Neural crest cell (in vitro differentiated cells): ENCODE measurements at regions not wholly inside any gene's neighbourhood (a gene's known extent, or its start where the extent isn't known, plus 50 kb on each side); places are given as distances from the start of the nearest gene placed in this dataset.

Source experiments
- DNase-seq: peaks from one replicate; pipeline ENCODE4 v3.0.0; 2021; ENCODE audit warnings: low read depth, mixed read lengths, low spot score
- H3K27ac Mint-ChIP-seq: one replicate; pipeline ENCODE4 v1.8.0; 2021; ENCODE audit warnings: mild to moderate bottlenecking, mixed read lengths; ENCODE audit not compliant: unreplicated experiment
- H3K27me3 Mint-ChIP-seq: 2 replicates; pipeline ENCODE4 v1.8.0; 2021; ENCODE audit warnings: low read depth, mild to moderate bottlenecking, mixed read lengths
- H3K36me3 Mint-ChIP-seq: 2 replicates; pipeline ENCODE4 v1.8.0; 2021; ENCODE audit warnings: low read depth, mild to moderate bottlenecking, mixed read lengths
- H3K4me1 Mint-ChIP-seq: 2 replicates; pipeline ENCODE4 v1.8.0; 2021; ENCODE audit warnings: mixed read lengths
- H3K4me3 Mint-ChIP-seq: one replicate; pipeline ENCODE4 v1.8.0; 2021; ENCODE audit warnings: mild to moderate bottlenecking, mixed read lengths
- H3K9me3 Mint-ChIP-seq: 2 replicates; pipeline ENCODE4 v1.8.0; 2021; ENCODE audit warnings: mixed read lengths
- TF ChIP-seq, protein P1 (sequence below): fragments of 200-600 bp; sonication (generic); conservative IDR thresholded peaks from 2 replicates; pipeline ENCODE4 v1.5.0; 2021; ENCODE audit warnings: antibody characterized with exemption, mild to moderate bottlenecking

DNA sequence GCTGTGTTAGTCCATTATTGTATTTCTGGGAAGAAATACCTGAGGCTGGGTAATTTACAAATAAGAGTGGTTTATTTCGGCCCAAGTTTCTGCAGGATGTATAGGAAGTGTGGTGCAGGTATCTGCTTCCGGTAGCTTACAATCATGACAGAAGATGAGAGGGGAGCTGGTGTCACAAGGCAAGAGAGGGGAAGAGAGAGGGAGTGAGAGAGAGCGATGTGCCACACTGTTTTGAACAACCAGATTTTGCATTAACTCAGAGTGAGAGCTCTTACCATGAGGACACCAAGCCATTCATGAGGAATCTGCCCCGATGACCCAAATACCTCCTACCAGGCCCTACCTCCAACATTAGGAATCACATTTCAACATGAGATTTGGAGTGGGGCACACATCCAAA is 627.6 kb upstream of the FRG1 start:
- no peak for DNase-seq
- peaks cover 10% of the 10 kb centered on the region for H3K9me3 Mint-ChIP-seq
- no peak overlapping the region for H3K4me3 Mint-ChIP-seq
- H3K4me1 Mint-ChIP-seq: no peaks in the 10 kb centered on the region
- H3K27ac Mint-ChIP-seq: no peak overlapping the region
- H3K36me3 Mint-ChIP-seq: peaks cover 2% of the 10 kb centered on the region
- no peaks in the 10 kb centered on the region for H3K27me3 Mint-ChIP-seq
- TF ChIP-seq, protein P1, sequence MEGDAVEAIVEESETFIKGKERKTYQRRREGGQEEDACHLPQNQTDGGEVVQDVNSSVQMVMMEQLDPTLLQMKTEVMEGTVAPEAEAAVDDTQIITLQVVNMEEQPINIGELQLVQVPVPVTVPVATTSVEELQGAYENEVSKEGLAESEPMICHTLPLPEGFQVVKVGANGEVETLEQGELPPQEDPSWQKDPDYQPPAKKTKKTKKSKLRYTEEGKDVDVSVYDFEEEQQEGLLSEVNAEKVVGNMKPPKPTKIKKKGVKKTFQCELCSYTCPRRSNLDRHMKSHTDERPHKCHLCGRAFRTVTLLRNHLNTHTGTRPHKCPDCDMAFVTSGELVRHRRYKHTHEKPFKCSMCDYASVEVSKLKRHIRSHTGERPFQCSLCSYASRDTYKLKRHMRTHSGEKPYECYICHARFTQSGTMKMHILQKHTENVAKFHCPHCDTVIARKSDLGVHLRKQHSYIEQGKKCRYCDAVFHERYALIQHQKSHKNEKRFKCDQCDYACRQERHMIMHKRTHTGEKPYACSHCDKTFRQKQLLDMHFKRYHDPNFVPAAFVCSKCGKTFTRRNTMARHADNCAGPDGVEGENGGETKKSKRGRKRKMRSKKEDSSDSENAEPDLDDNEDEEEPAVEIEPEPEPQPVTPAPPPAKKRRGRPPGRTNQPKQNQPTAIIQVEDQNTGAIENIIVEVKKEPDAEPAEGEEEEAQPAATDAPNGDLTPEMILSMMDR: no peak

DNA sequence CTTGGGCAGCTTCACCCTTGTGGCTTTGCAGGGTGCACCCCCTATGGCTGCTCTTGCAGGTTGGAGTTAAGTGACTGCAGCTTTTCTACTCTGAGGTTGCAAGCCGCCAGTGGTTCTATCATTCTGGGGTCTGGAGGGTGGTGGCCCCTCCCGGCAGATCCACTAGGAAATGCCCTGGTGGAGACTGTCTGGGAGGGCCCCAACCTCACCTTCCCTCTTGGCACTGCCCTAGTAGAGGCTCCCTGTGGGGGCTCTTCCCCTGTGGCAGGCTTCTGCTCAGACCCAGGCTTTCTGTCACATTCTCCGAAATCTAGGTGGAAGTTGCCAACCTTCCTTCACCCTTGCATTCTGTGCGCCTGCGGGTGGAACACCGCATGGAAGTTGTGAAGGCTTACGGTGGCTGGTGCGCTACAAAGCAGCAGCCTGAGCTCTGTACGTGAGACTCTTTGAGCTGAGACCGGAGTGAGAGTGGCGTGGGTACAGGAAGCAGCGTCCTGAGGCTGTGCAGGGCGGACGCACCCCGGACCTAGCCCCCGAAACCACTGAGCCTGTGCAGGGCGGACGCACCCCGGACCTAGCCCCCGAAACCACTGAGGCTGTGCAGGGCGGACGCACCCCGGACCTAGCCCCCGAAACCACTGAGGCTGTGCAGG is 626.7 kb upstream of the FRG1 start:
- Mint-ChIP-seq H3K36me3 (peaks cover 2% of the 10 kb centered on the region), H3K9me3 (peaks cover 13% of the 10 kb centered on the region), H3K4me3 (no peak overlapping the region), H3K27me3 (no peaks in the 10 kb centered on the region), H3K27ac (no peak overlapping the region), H3K4me1 (no peaks in the 10 kb centered on the region)
- TF ChIP-seq, protein P1: no peak
- no peak for DNase-seq

DNA sequence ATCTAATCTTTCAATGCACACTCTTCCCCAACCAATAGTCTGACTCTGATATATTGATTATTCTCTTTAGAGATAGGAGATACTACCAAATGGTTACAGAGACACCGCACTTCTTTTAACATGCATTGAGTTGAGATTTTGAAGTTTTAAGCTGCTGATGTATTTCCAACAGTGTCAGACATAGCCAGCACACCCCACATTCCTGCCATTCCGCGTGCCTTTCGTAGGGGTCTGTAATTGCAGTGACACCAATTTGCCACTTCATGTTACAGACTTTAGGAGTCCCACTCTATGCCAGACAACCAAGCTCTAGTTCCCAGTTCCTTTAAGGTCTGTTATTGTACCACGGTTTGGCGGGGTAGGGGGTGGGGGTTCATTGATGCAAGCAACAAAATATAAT is 618.2 kb upstream of the FRG1 start:
- DNase-seq: no peak
- H3K9me3 Mint-ChIP-seq: peaks cover 16% of the 10 kb centered on the region
- no peaks in the 10 kb centered on the region for H3K36me3 Mint-ChIP-seq
- TF ChIP-seq, protein P1: no peak
- H3K27me3 Mint-ChIP-seq: no peaks in the 10 kb centered on the region
- H3K4me3 Mint-ChIP-seq: no peak overlapping the region
- H3K27ac Mint-ChIP-seq: no peak overlapping the region
- H3K4me1 Mint-ChIP-seq: no peaks in the 10 kb centered on the region

DNA sequence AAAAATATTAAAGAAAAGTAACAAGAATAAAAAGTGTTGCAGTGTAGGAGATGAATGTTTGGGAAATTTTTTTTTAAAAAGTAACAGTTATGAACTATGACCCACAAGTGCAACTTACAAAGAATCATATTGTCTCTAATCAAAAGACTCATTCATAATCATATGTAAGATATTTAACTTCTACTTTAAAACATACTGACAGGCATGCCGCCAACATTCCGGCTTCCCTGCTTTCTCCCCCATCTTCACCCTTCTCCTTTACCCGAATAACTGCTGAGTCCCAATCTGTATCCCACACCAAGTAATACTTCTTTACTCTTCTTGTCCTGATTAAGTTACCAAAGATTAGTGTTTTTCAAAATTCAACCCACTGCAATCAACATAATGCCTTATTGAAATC is 598.8 kb upstream of the FRG1 start:
- peaks cover 4% of the 10 kb centered on the region for H3K4me1 Mint-ChIP-seq
- DNase-seq: no peak
- TF ChIP-seq, protein P1: no peak
- no peaks in the 10 kb centered on the region for H3K27me3 Mint-ChIP-seq
- H3K4me3 Mint-ChIP-seq: no peak overlapping the region
- H3K9me3 Mint-ChIP-seq: peaks cover 13% of the 10 kb centered on the region
- H3K36me3 Mint-ChIP-seq: no peaks in the 10 kb centered on the region
- no peak overlapping the region for H3K27ac Mint-ChIP-seq

DNA sequence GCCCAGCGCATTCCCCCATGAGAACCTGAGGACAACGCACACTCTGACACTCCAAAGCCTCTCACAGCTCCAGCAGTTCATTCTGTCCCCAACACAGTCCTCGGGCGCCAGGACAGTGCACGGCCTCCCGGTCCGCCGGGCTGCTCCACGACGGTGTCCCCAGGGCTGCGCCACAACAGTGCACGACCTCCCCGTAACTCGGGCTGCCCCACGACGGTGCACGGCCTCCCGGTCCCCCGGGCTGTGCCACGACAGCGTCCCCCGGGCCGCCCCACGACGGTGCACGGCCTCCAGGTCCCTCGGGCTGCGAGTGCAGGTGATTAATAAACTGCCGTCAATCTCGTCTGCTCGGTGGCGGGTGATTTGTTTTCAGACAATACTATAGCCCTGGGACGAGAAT is 585.1 kb upstream of the FRG1 start:
- peaks cover 6% of the 10 kb centered on the region for H3K9me3 Mint-ChIP-seq
- H3K27me3 Mint-ChIP-seq: no peaks in the 10 kb centered on the region
- H3K27ac Mint-ChIP-seq: no peak overlapping the region
- H3K4me1 Mint-ChIP-seq: no peaks in the 10 kb centered on the region
- peaks cover 3% of the 10 kb centered on the region for H3K36me3 Mint-ChIP-seq
- no peak for DNase-seq
- no peak overlapping the region for H3K4me3 Mint-ChIP-seq
- TF ChIP-seq, protein P1: no peak
